Uterus (tissue), 3 donors: ENCODE measurements at regions not wholly inside any gene's neighbourhood (a gene's known extent, or its start where the extent isn't known, plus 50 kb on each side); places are given as distances from the start of the nearest gene placed in this dataset.

ENCODE experiments used
- DNase-seq, 2 donors: peaks; one replicate each; pipeline ENCODE4 v3.0.0-alpha.2; 2019 to 2020
- H3K27ac ChIP-seq, 2 donors: fragments of 200-600 bp; sonication (generic); 1 replicate in 1 of 2; 2 replicates in 1 of 2; pipeline ENCODE4 v1.5.1; 2016 to 2018
- H3K27me3 ChIP-seq, 2 donors: fragments of 200-600 bp; sonication (generic); one replicate each; pipeline ENCODE4 v1.5.1; 2018 to 2019; ENCODE audit warnings: control low read depth in 1 of 2
- H3K36me3 ChIP-seq, 2 donors: fragments of 200-600 bp; sonication (generic); one replicate each; pipeline ENCODE4 v1.5.1; 2019; ENCODE audit warnings: control low read depth in 1 of 2
- H3K4me1 ChIP-seq, 2 donors: fragments of 200-600 bp; sonication (generic); one replicate each; pipeline ENCODE4 v1.5.1; 2018 to 2019; ENCODE audit warnings: control low read depth in 1 of 2
- H3K4me3 ChIP-seq, 2 donors: fragments of 200-600 bp; sonication (generic); 1 replicate in 1 of 2; 2 replicates in 1 of 2; pipeline ENCODE4 v1.5.1; 2018 to 2019; ENCODE audit warnings: mild to moderate bottlenecking in 1 of 2
- H3K9me3 ChIP-seq, 2 donors: fragments of 200-600 bp; sonication (generic); one replicate each; pipeline ENCODE4 v1.5.1; 2019; ENCODE audit warnings: control low read depth in 1 of 2
- CTCF ChIP-seq, 4 experiments: fragments of 200-600 bp in 2 of 4; fragments of 450-650 bp in 2 of 4; sonication (generic) in 2 of 4; IDR thresholded peaks; one replicate each; pipeline ENCODE4 v1.5.1; 2016 to 2019; ENCODE audit warnings: antibody characterized with exemption in 4 of 4, mild to moderate bottlenecking in 2 of 4, moderate library complexity in 1 of 4
- POLR2A ChIP-seq, 2 donors: fragments of 450-650 bp; IDR thresholded peaks; one replicate each; pipeline ENCODE4 v1.6.1; 2016; ENCODE audit warnings: antibody characterized with exemption in 2 of 2, mild to moderate bottlenecking in 1 of 2, moderate library complexity in 1 of 2
- intact Hi-C: fragments of 100-400 bp; cut with DNase I; formaldehyde crosslinking; loops from one replicate; pipeline ENCODE4 v1.15.1; 2023; ENCODE audit warnings: low total_unique reads
- donor health status: DM: yes; HTN: yes; CAD: no.

GRCh38 chr3:31053299-31053698, 158.8 kb upstream of the GADL1 start:
- DNase-seq = no peak
- Histone ChIP-seq H3K4me1 (no peaks in the 10 kb centered on the region), H3K27me3 (no peaks in the 10 kb centered on the region), H3K36me3 (no peaks in the 10 kb centered on the region), H3K4me3 (no peak overlapping the region), H3K9me3 (no peaks in the 10 kb centered on the region), H3K27ac (no peak overlapping the region)
- intact Hi-C loops = no loop called here
- no peak for TF ChIP-seq POLR2A (IDR thresholded peaks at IDR 0.05)
- no peak for TF ChIP-seq CTCF (IDR thresholded peaks at IDR 0.05)

- H3K36me3 ChIP-seq = no peaks in the 10 kb centered on the region
- peaks cover 0 to 4% of the 10 kb centered on the region in 2 donors for H3K9me3 ChIP-seq
- DNase-seq = no peak
- no peak overlapping the region for H3K4me3 ChIP-seq
- TF ChIP-seq POLR2A (IDR thresholded peaks at IDR 0.05) (no peak), CTCF (IDR thresholded peaks at IDR 0.05) (no peak)
- no peaks in the 10 kb centered on the region for H3K4me1 ChIP-seq
- no peak overlapping the region for H3K27ac ChIP-seq
- H3K27me3 ChIP-seq = no peaks in the 10 kb centered on the region
- intact Hi-C loops = no loop called here
These were observed 159.6 kb upstream of the GADL1 start for GRCh38 chr3:31054032-31054431.

GRCh38 chr3:31055757-31056156, 161.3 kb upstream of the GADL1 start:
- Histone ChIP-seq H3K36me3 (no peaks in the 10 kb centered on the region), H3K4me1 (no peaks in the 10 kb centered on the region), H3K27ac (no peak overlapping the region), H3K4me3 (no peak overlapping the region), H3K27me3 (no peaks in the 10 kb centered on the region), H3K9me3 (peaks cover 0 to 6% of the 10 kb centered on the region in 2 donors)
- intact Hi-C loops = no loop called here
- TF ChIP-seq CTCF (IDR thresholded peaks at IDR 0.05) (no peak), POLR2A (IDR thresholded peaks at IDR 0.05) (no peak)
- no peak for DNase-seq

GRCh38 chr3:31057891-31058290, 163.4 kb upstream of the GADL1 start:
- Histone ChIP-seq H3K27me3 (no peaks in the 10 kb centered on the region), H3K27ac (no peak overlapping the region), H3K4me3 (no peak overlapping the region), H3K4me1 (no peaks in the 10 kb centered on the region), H3K36me3 (no peaks in the 10 kb centered on the region), H3K9me3 (peaks cover 0 to 6% of the 10 kb centered on the region in 2 donors)
- no peak for DNase-seq
- intact Hi-C loops = no loop called here
- TF ChIP-seq CTCF (IDR thresholded peaks at IDR 0.05) = no peak
- no peak for TF ChIP-seq POLR2A (IDR thresholded peaks at IDR 0.05)

GRCh38 chr3:31064021-31064420, 169.6 kb upstream of the GADL1 start:
- H3K27me3 ChIP-seq = no peaks in the 10 kb centered on the region
- H3K27ac ChIP-seq = no peak overlapping the region
- TF ChIP-seq CTCF (IDR thresholded peaks at IDR 0.05) (no peak), POLR2A (IDR thresholded peaks at IDR 0.05) (no peak)
- no peaks in the 10 kb centered on the region for H3K4me1 ChIP-seq
- intact Hi-C loops = no loop called here
- no peak for DNase-seq
- no peak overlapping the region for H3K4me3 ChIP-seq
- peaks cover 0 to 3% of the 10 kb centered on the region in 2 donors for H3K9me3 ChIP-seq
- no peaks in the 10 kb centered on the region for H3K36me3 ChIP-seq
